Fibroblast of villous mesenchyme (primary cell): ENCODE measurements at regions not wholly inside any gene's neighbourhood (a gene's known extent, or its start where the extent isn't known, plus 50 kb on each side); places are given as distances from the start of the nearest gene placed in this dataset.

Source experiments
- DNase-seq: peaks from one replicate; pipeline ENCODE4 v3.0.0-alpha.2; 2010; ENCODE audit warnings: low read depth
- H3K4me3 ChIP-seq: 2 replicates; pipeline ENCODE4 v1.5.1; 2011; ENCODE audit warnings: low read depth, mild to moderate bottlenecking, low read length
- CTCF ChIP-seq: IDR thresholded peaks from 2 replicates; pipeline ENCODE4 v1.5.1; 2012; ENCODE audit warnings: low read depth, mild to moderate bottlenecking, low read length; ENCODE audit not compliant: insufficient read depth

GRCh38 chr9:89843591-89843990, 238.8 kb downstream of the GADD45G start:
- DNase-seq: no peak
- no peak overlapping the region for H3K4me3 ChIP-seq
- TF ChIP-seq CTCF: no peak

- DNase-seq: no peak
Measured at GRCh38 chr9:89844075-89844474, 239.3 kb downstream of the GADD45G start.

GRCh38 chr9:89844535-89844934, 239.7 kb downstream of the GADD45G start:
- DNase-seq: no peak
- TF ChIP-seq CTCF: no peak
- H3K4me3 ChIP-seq: no peak overlapping the region

More at GRCh38 chr9:89844075-89844474, 239.3 kb downstream of the GADD45G start:
- TF ChIP-seq CTCF: no peak
- no peak overlapping the region for H3K4me3 ChIP-seq

- H3K4me3 ChIP-seq: no peak overlapping the region
- no peak for DNase-seq
- no peak for TF ChIP-seq CTCF
Measured at GRCh38 chr9:89845321-89845720, 240.5 kb downstream of the GADD45G start.

- H3K4me3 ChIP-seq: no peak overlapping the region
- no peak for DNase-seq
- TF ChIP-seq CTCF: no peak
Measured at GRCh38 chr9:89845862-89846261, 241.1 kb downstream of the GADD45G start.

- no peak for TF ChIP-seq CTCF
- no peak for DNase-seq
- no peak overlapping the region for H3K4me3 ChIP-seq
Measured at GRCh38 chr9:89848060-89849040, 243.5 kb downstream of the GADD45G start.
